Choroid plexus epithelial cell (primary cell): ENCODE measurements at regions not wholly inside any gene's neighbourhood (a gene's known extent, or its start where the extent isn't known, plus 50 kb on each side); places are given as distances from the start of the nearest gene placed in this dataset.

Experiments
- DNase-seq: peaks from one replicate; pipeline ENCODE4 v3.0.0-alpha.2; 2010; ENCODE audit warnings: low read depth
- H3K4me3 ChIP-seq: 2 replicates; pipeline ENCODE4 v1.5.1; 2011; ENCODE audit warnings: low read depth, mild to moderate bottlenecking, control low read depth, low read length, moderate library complexity
- CTCF ChIP-seq: conservative IDR thresholded peaks from 2 replicates; pipeline ENCODE4 v1.5.1; 2011; ENCODE audit warnings: low read depth, mild to moderate bottlenecking, control low read depth, inconsistent platforms, low read length, moderate library complexity

GRCh38 chr12:41910578-41911320 is 233.9 kb downstream of the GXYLT1 start:
- no peak for DNase-seq
- H3K4me3 ChIP-seq = no peak overlapping the region
- TF ChIP-seq CTCF = no peak

GRCh38 chr12:41908206-41908605 is 236.5 kb downstream of the GXYLT1 start:
- DNase-seq = no peak
- TF ChIP-seq CTCF = no peak
- no peak overlapping the region for H3K4me3 ChIP-seq

GRCh38 chr12:41907550-41907949 is 237.1 kb downstream of the GXYLT1 start:
- TF ChIP-seq CTCF = no peak
- H3K4me3 ChIP-seq = no peak overlapping the region
- no peak for DNase-seq

GRCh38 chr12:41907021-41907420 is 237.7 kb downstream of the GXYLT1 start:
- TF ChIP-seq CTCF = no peak
- no peak for DNase-seq
- H3K4me3 ChIP-seq = no peak overlapping the region

GRCh38 chr12:41905759-41906297 is 238.8 kb downstream of the GXYLT1 start:
- no peak for TF ChIP-seq CTCF
- DNase-seq = no peak

GRCh38 chr12:41905073-41905758 is 239.5 kb downstream of the GXYLT1 start:
- DNase-seq = no peak
- no peak for TF ChIP-seq CTCF
- H3K4me3 ChIP-seq = no peak overlapping the region

More at GRCh38 chr12:41905759-41906297, 238.8 kb downstream of the GXYLT1 start:
- H3K4me3 ChIP-seq = no peak overlapping the region
